ENCODE measurements at regions not wholly inside any gene's neighbourhood (a gene's known extent, or its start where the extent isn't known, plus 50 kb on each side); places are given as distances from the start of the nearest gene placed in this dataset.
"Not testable (repeated sequence)": the region's sequence is repeated elsewhere in the genome, so short reads cannot be mapped to it uniquely, and the experiment has no call there.

DNA sequence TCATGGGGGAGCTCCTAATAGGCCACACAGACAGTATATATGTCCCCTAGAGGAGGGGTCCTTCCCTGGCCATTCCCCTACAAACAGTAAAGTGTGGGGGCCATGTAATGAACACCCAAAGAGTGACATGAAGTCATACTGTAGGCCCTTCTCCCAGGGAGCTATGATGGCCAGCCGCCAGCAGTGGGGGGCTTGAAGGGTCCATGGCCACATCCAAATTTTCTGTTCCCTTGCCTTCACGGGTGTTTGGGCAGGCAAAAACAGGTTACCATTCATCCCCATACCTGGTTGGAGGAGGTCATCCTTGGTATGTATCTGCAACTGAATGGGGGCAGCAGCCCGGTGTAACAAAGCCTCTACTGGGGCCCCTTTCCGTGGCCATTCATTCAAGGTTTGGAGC, 2118.0 kb downstream of the LRRC4C start:
- 32 to 34% methylated on average over 4 of the region's 4 CpGs for WGBS, 2 experiments (ENCODE audit: low coverage in 1 of 2, low lambda C conversion rate in 2 of 2, missing lambda C conversion rate in 2 of 2)
- Histone ChIP-seq H3K4me2 (ENCODE audit: unreplicated experiment) (no peak overlapping the region), H3K79me2 (ENCODE audit: insufficient read depth) (no peaks in the 10 kb centered on the region), H3K9ac (no peak overlapping the region), H3K36me3 (ENCODE audit: low read depth) (no peaks in the 10 kb centered on the region), H4K20me1 (ENCODE audit: insufficient read depth) (no peaks in the 10 kb centered on the region), H3K9me3 (ENCODE audit: low read depth) (no peaks in the 10 kb centered on the region), H3K27ac (no peak overlapping the region), H3K4me3 (no peak overlapping the region), H2AFZ (no peak overlapping the region), H3K9me2 (ENCODE audit: insufficient read depth) (no peaks in the 10 kb centered on the region), H3F3A (ENCODE audit: insufficient read depth) (no peaks in the 10 kb centered on the region), H3K27me3 (replicated peaks; ENCODE audit: insufficient read depth) (no peaks in the 10 kb centered on the region), H3K4me1 (ENCODE audit: insufficient read depth) (no peaks in the 10 kb centered on the region)
- TF ChIP-seq EZH2 (IDR thresholded peaks at IDR 0.05; ENCODE audit: insufficient read depth, poor library complexity, severe bottlenecking) (no peak), EZH2phosphoT487 (IDR thresholded peaks at IDR 0.05; ENCODE audit: insufficient read depth, low read depth) (no peak)
- in situ Hi-C loops (cut with MboI), result no loop called here
- DNase-seq, result no peak

- H3K36me3 ChIP-seq (ENCODE audit: low read depth); H3K9ac ChIP-seq; in situ Hi-C loops (cut with MboI); H3K27ac ChIP-seq; H4K20me1 ChIP-seq (ENCODE audit: insufficient read depth); H3K9me3 ChIP-seq (ENCODE audit: low read depth); H3K4me1 ChIP-seq (ENCODE audit: insufficient read depth); H2AFZ ChIP-seq; DNase-seq; H3K9me2 ChIP-seq (ENCODE audit: insufficient read depth); H3K4me3 ChIP-seq; H3K27me3 ChIP-seq (replicated peaks; ENCODE audit: insufficient read depth); H3K79me2 ChIP-seq (ENCODE audit: insufficient read depth); H3F3A ChIP-seq (ENCODE audit: insufficient read depth); H3K4me2 ChIP-seq (ENCODE audit: unreplicated experiment): not testable (repeated sequence)
- WGBS, 2 experiments (ENCODE audit: low coverage in 1 of 2, low lambda C conversion rate in 2 of 2, missing lambda C conversion rate in 2 of 2), result 66 to 68% methylated on average over 11 to 14 of the region's 21 CpGs
Observed at GRCh38 chr11:39333006-39333405, 2126.4 kb downstream of the LRRC4C start.

GRCh38 chr11:39327302-39327701, 2132.2 kb downstream of the LRRC4C start:
- TF ChIP-seq EZH2phosphoT487 (IDR thresholded peaks at IDR 0.05; ENCODE audit: insufficient read depth, low read depth) (no peak), EZH2 (IDR thresholded peaks at IDR 0.05; ENCODE audit: insufficient read depth, poor library complexity, severe bottlenecking) (no peak)
- WGBS, 2 experiments (ENCODE audit: low coverage in 1 of 2, low lambda C conversion rate in 2 of 2, missing lambda C conversion rate in 2 of 2), result 21% methylated on average over 6 of the region's 6 CpGs

GRCh38 chr11:39311888-39312287, 2147.6 kb downstream of the LRRC4C start:
- DNase-seq; H3K36me3 ChIP-seq (ENCODE audit: low read depth); in situ Hi-C loops (cut with MboI); H3K4me1 ChIP-seq (ENCODE audit: insufficient read depth); H3K27ac ChIP-seq; H3K9me3 ChIP-seq (ENCODE audit: low read depth); H4K20me1 ChIP-seq (ENCODE audit: insufficient read depth); H3K9ac ChIP-seq; H3K79me2 ChIP-seq (ENCODE audit: insufficient read depth); H2AFZ ChIP-seq; H3K27me3 ChIP-seq (replicated peaks; ENCODE audit: insufficient read depth); H3K4me3 ChIP-seq; H3F3A ChIP-seq (ENCODE audit: insufficient read depth); H3K9me2 ChIP-seq (ENCODE audit: insufficient read depth); H3K4me2 ChIP-seq (ENCODE audit: unreplicated experiment): not testable (repeated sequence)
- WGBS, 2 experiments (ENCODE audit: low coverage in 1 of 2, low lambda C conversion rate in 2 of 2, missing lambda C conversion rate in 2 of 2), result 57 to 63% methylated on average over 19 to 20 of the region's 21 CpGs

More at GRCh38 chr11:39327302-39327701, 2132.2 kb downstream of the LRRC4C start:
- Histone ChIP-seq H3K27me3 (replicated peaks; ENCODE audit: insufficient read depth) (no peaks in the 10 kb centered on the region), H3K79me2 (ENCODE audit: insufficient read depth) (no peaks in the 10 kb centered on the region), H3K36me3 (ENCODE audit: low read depth) (no peaks in the 10 kb centered on the region), H3K4me2 (ENCODE audit: unreplicated experiment) (no peak overlapping the region), H3K9me2 (ENCODE audit: insufficient read depth) (no peaks in the 10 kb centered on the region), H3K4me3 (no peak overlapping the region), H3F3A (ENCODE audit: insufficient read depth) (no peaks in the 10 kb centered on the region), H3K9ac (no peak overlapping the region), H3K9me3 (ENCODE audit: low read depth) (no peaks in the 10 kb centered on the region), H4K20me1 (ENCODE audit: insufficient read depth) (no peaks in the 10 kb centered on the region), H3K4me1 (ENCODE audit: insufficient read depth) (no peaks in the 10 kb centered on the region), H3K27ac (no peak overlapping the region), H2AFZ (no peak overlapping the region)
- in situ Hi-C loops (cut with MboI), result no loop called here
- DNase-seq, result no peak

- no peaks in the 10 kb centered on the region for H4K20me1 ChIP-seq (ENCODE audit: insufficient read depth)
- no peaks in the 10 kb centered on the region for H3F3A ChIP-seq (ENCODE audit: insufficient read depth)
- H3K4me2 ChIP-seq (ENCODE audit: unreplicated experiment), result no peak overlapping the region
- no peaks in the 10 kb centered on the region for H3K27me3 ChIP-seq (replicated peaks; ENCODE audit: insufficient read depth)
- no peaks in the 10 kb centered on the region for H3K9me3 ChIP-seq (ENCODE audit: low read depth)
- H3K36me3 ChIP-seq (ENCODE audit: low read depth), result no peaks in the 10 kb centered on the region
- TF ChIP-seq EZH2 (IDR thresholded peaks at IDR 0.05; ENCODE audit: insufficient read depth, poor library complexity, severe bottlenecking), result no peak
- no peak for TF ChIP-seq EZH2phosphoT487 (IDR thresholded peaks at IDR 0.05; ENCODE audit: insufficient read depth, low read depth)
- H3K9me2 ChIP-seq (ENCODE audit: insufficient read depth), result no peaks in the 10 kb centered on the region
- no peak overlapping the region for H3K9ac ChIP-seq
- no peaks in the 10 kb centered on the region for H3K4me1 ChIP-seq (ENCODE audit: insufficient read depth)
- DNase-seq, result no peak
- 0% methylated on average over 1 of the region's 1 CpG for WGBS, 2 experiments (ENCODE audit: low coverage in 1 of 2, low lambda C conversion rate in 2 of 2, missing lambda C conversion rate in 2 of 2)
- in situ Hi-C loops (cut with MboI), result no loop called here
- H3K27ac ChIP-seq, result no peak overlapping the region
- no peak overlapping the region for H3K4me3 ChIP-seq
- H2AFZ ChIP-seq, result no peak overlapping the region
- no peaks in the 10 kb centered on the region for H3K79me2 ChIP-seq (ENCODE audit: insufficient read depth)
Observed at GRCh38 chr11:39304586-39304985, 2154.9 kb downstream of the LRRC4C start.

All from GM23248 (cell line).